Endothelial cell of umbilical vein (primary cell): ENCODE measurements at regions not wholly inside any gene's neighbourhood (a gene's known extent, or its start where the extent isn't known, plus 50 kb on each side); places are given as distances from the start of the nearest gene placed in this dataset.

Experiments
- BruUV-seq: library from RNA; stranded (reverse); fragments of 400-500 nt; replicated peaks from 2 replicates; lab custom pipeline; 2021; lab: Mats Ljungman, UMichigan
- CTCF ChIA-PET: fragments of 300-600, 350-600 bp; sonication (Branson Sonifier 250); formaldehyde crosslinking; loops from one replicate; lab custom pipeline; 2021; ENCODE audit warnings: antibody characterized with exemption, inconsistent platforms; lab: Charles Lee
- POLR2A ChIA-PET: fragments of 300-600, 350-600 bp; sonication (Branson Sonifier 250); formaldehyde crosslinking; loops from one replicate; lab custom pipeline; 2021; ENCODE audit warnings: antibody characterized with exemption, inconsistent platforms; lab: Charles Lee
- DNase-seq: peaks from one replicate; pipeline ENCODE4 v3.0.0-alpha.2; 2011; ENCODE audit warnings: low read depth, low spot score
- FAIRE-seq: peaks from 2 replicates; lab custom pipeline; 2011; peaks lifted over from hg19 to GRCh38; lab: Jason Lieb, UNC
- H2AFZ ChIP-seq: 2 replicates; pipeline ENCODE4 v1.6.0; 2012; ENCODE audit warnings: low read depth, low read length, control low read depth, inconsistent platforms
- H3K27ac ChIP-seq: 2 replicates; pipeline ENCODE4 v1.5.1; 2011; ENCODE audit warnings: low read depth, mild to moderate bottlenecking, control low read depth, low read length, moderate library complexity; ENCODE audit not compliant: insufficient read depth
- H3K27me3 ChIP-seq, 2 experiments: 2 replicates each; pipeline versions ENCODE4 v1.6.0 to v1.6.1; 2011; ENCODE audit warnings: low read length in 2 of 2, mixed read lengths in 1 of 2; ENCODE audit not compliant: control insufficient read depth in 2 of 2, insufficient read depth in 2 of 2
- H3K36me3 ChIP-seq, 2 experiments: 2 replicates in 1 of 2; 3 replicates in 1 of 2; pipeline ENCODE4 v1.5.1; 2011; ENCODE audit warnings: low read length in 2 of 2, mild to moderate bottlenecking in 1 of 2, moderate library complexity in 1 of 2; ENCODE audit not compliant: control insufficient read depth in 2 of 2, insufficient read depth in 2 of 2; ENCODE audit errors: extremely low read depth in 1 of 2
- H3K4me1 ChIP-seq: 3 replicates; pipeline ENCODE4 v1.5.1; 2011; ENCODE audit warnings: mild to moderate bottlenecking, low read length; ENCODE audit not compliant: control insufficient read depth, insufficient read depth; ENCODE audit errors: extremely low read depth
- H3K4me2 ChIP-seq: 2 replicates; pipeline ENCODE4 v1.6.1; 2011; ENCODE audit warnings: low read length, control low read depth, mixed read lengths; ENCODE audit not compliant: insufficient read depth
- H3K4me3 ChIP-seq, 3 experiments: fragments of 200-600 bp in 1 of 3; sonication (generic), shearing (Covaris generic) in 1 of 3; replicated peaks in 1 of 3; 2 replicates each; pipeline ENCODE4 v1.5.1; 2011 to 2016; ENCODE audit warnings: control low read depth in 3 of 3, low read length in 3 of 3, mild to moderate bottlenecking in 2 of 3, inconsistent platforms in 1 of 3, low read depth in 1 of 3, moderate library complexity in 1 of 3; ENCODE audit not compliant: insufficient read depth in 1 of 3
- H3K79me2 ChIP-seq: 2 replicates; pipeline ENCODE4 v1.6.0; 2012; ENCODE audit warnings: low read length, inconsistent platforms; ENCODE audit not compliant: control insufficient read depth, insufficient read depth
- H3K9ac ChIP-seq: replicated peaks from 2 replicates; pipeline ENCODE3; 2011; ENCODE audit warnings: low read length, control low read depth; ENCODE audit not compliant: insufficient read depth; ENCODE audit errors: extremely low read depth
- H3K9me1 ChIP-seq: replicated peaks from 3 replicates; pipeline ENCODE4 v1.6.0; 2011; ENCODE audit warnings: mild to moderate bottlenecking, low read length; ENCODE audit not compliant: control insufficient read depth, insufficient read depth; ENCODE audit errors: extremely low read depth
- H3K9me3 ChIP-seq: replicated peaks from 2 replicates; pipeline ENCODE4 v1.5.1; 2012; ENCODE audit warnings: low read length, inconsistent platforms; ENCODE audit not compliant: control insufficient read depth, insufficient read depth
- H4K20me1 ChIP-seq: replicated peaks from 2 replicates; pipeline ENCODE3; 2011; ENCODE audit warnings: mild to moderate bottlenecking, low read length; ENCODE audit not compliant: control insufficient read depth, insufficient read depth; ENCODE audit errors: extremely low read depth
- CTCF ChIP-seq, 2 donors: IDR thresholded peaks; 1 replicate in 1 of 2; 2 replicates in 1 of 2; pipeline ENCODE4 v1.5.1; 2011; ENCODE audit warnings: low read length in 2 of 2, mild to moderate bottlenecking in 2 of 2, moderate library complexity in 2 of 2, control low read depth in 1 of 2, inconsistent platforms in 1 of 2, low read depth in 1 of 2; ENCODE audit not compliant: insufficient read depth in 1 of 2; ENCODE audit errors: extremely low read depth in 1 of 2
- EZH2 ChIP-seq: IDR thresholded peaks from 2 replicates; pipeline ENCODE4 v1.6.1; 2012; ENCODE audit warnings: borderline replicate concordance, low read depth, mild to moderate bottlenecking, moderate library complexity, low read length, inconsistent platforms; ENCODE audit not compliant: severe bottlenecking
- FOS ChIP-seq: IDR thresholded peaks from 2 replicates; pipeline ENCODE4 v1.6.1; 2011; ENCODE audit warnings: mild to moderate bottlenecking, low read length, moderate library complexity, borderline replicate concordance; ENCODE audit not compliant: insufficient read depth
- GATA2 ChIP-seq: IDR thresholded peaks from 2 replicates; pipeline ENCODE4 v1.7.0; 2011; ENCODE audit warnings: low read depth, mild to moderate bottlenecking, moderate library complexity, mixed read lengths, low read length; ENCODE audit not compliant: insufficient read length, insufficient read depth
- JUN ChIP-seq: IDR thresholded peaks from 2 replicates; pipeline ENCODE4 v1.6.1; 2011; ENCODE audit warnings: borderline replicate concordance, low read depth; ENCODE audit not compliant: insufficient read length, insufficient read depth
- MYC ChIP-seq: IDR thresholded peaks from one replicate; pipeline ENCODE4 v1.6.1; 2011; ENCODE audit warnings: mild to moderate bottlenecking, low read depth, low read length
- POLR2A ChIP-seq: IDR thresholded peaks from 2 replicates; pipeline ENCODE4 v1.6.1; 2012; ENCODE audit warnings: low read depth, mild to moderate bottlenecking, control low read depth, low read length
- POLR2AphosphoS5 ChIP-seq: IDR thresholded peaks from 2 replicates; pipeline ENCODE4 v1.6.1; 2012; ENCODE audit warnings: low read depth, mild to moderate bottlenecking, control low read depth, low read length, moderate library complexity; ENCODE audit not compliant: insufficient read depth
- dilution Hi-C: fragments of 300-500 bp; cut with MboI; formaldehyde crosslinking; loops from one replicate; pipeline ENCODE4 v1.15.0; 2019; ENCODE audit warnings: low sequenced_read_pairs; ENCODE audit not compliant: extremely low pct_ligation_motif_present
- intact Hi-C: fragments of 100-400 bp; cut with micrococcal nuclease; formaldehyde crosslinking; loops from one replicate; pipeline ENCODE4 v1.10.0; 2022
- TF ChIP-seq, protein P1 (sequence below): IDR thresholded peaks from 2 replicates; pipeline ENCODE4 v1.6.1; 2011; ENCODE audit not compliant: insufficient read depth, insufficient read length

DNA sequence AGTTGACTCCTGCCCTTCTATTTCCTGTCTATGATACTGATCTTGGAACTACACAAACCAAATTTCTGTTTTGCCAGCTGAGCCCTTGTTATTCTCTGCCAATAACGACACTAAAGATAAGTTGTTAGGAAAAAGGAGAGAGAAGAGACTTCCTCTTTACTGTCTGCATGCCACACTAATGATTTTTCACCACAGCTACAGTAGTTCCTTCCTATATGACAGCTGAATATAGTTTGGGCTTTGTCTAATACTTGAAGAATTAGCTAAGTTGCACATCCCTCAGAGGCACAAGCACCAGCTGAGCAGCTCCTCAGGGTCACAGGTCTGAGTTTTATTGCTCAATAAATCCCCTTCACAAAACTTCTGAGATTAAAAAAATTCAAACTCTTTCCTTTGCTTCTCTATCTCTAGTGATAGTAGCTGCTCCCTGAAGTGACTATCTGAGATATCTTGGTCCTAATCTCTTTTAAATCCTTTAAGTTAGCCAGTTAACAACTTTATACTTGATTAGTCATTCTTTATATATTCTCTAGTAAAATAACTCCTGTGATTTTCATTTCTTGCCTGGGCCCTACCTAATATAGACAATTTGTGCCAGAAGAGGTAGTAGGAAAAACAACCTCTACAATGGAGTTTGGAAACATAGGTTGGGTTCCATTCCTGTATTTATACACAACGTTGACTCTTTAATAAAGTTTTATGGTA lies 253.0 kb upstream of the CNTNAP5 start:
- ChIA-PET POLR2A (no interaction called here), CTCF (no interaction called here)
- Histone ChIP-seq H4K20me1 (no peaks in the 10 kb centered on the region), H3K79me2 (no peaks in the 10 kb centered on the region), H3K9me3 (peaks cover 2% of the 10 kb centered on the region), H3K27me3 (no peaks in the 10 kb centered on the region), H3K36me3 (no peaks in the 10 kb centered on the region), H3K27ac (no peak overlapping the region), H3K4me2 (no peak overlapping the region), H3K9ac (no peak overlapping the region), H3K9me1 (no peaks in the 10 kb centered on the region), H2AFZ (no peak overlapping the region), H3K4me1 (no peaks in the 10 kb centered on the region), H3K4me3 (no peak overlapping the region)
- DNase-seq, result no peak
- intact Hi-C loops, result no loop called here
- TF ChIP-seq, protein P1, sequence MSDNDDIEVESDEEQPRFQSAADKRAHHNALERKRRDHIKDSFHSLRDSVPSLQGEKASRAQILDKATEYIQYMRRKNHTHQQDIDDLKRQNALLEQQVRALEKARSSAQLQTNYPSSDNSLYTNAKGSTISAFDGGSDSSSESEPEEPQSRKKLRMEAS, result no peak
- TF ChIP-seq EZH2 (no peak), POLR2AphosphoS5 (no peak), FOS (no peak), MYC (no peak), GATA2 (no peak), CTCF (IDR thresholded peaks at IDR 0.05; ENCODE audit: extremely low read depth in 1 of 2, insufficient read depth in 1 of 2, low read depth in 1 of 2, low read length in 2 of 2) (no peak), JUN (no peak), POLR2A (no peak)
- FAIRE-seq, result no peak
- no TSS peak for BruUV-seq
- dilution Hi-C loops, result no loop called here
